HG03342 (cell line): ENCODE measurements at regions not wholly inside any gene's neighbourhood (a gene's known extent, or its start where the extent isn't known, plus 50 kb on each side); places are given as distances from the start of the nearest gene placed in this dataset.

Source experiments
- ATAC-seq: cut with Tn5 transposase; IDR thresholded peaks from one replicate; pipeline ENCODE4 v1.9.1; 2021; ENCODE audit warnings: mild to moderate bottlenecking, moderate library complexity; ENCODE audit not compliant: unreplicated experiment

- ATAC-seq = peak; percentile 81
Observed at GRCh38 chr12:92034858-92035401, 110.7 kb downstream of the BTG1 start.

GRCh38 chr12:92034083-92034482 lies 111.6 kb downstream of the BTG1 start:
- ATAC-seq = no peak

GRCh38 chr12:92032965-92033364 lies 112.7 kb downstream of the BTG1 start:
- no peak for ATAC-seq

- ATAC-seq = no peak
Observed at GRCh38 chr12:92032101-92032500, 113.5 kb downstream of the BTG1 start.

- peak; percentile 66 for ATAC-seq
Observed at GRCh38 chr12:92030618-92031017, 115.0 kb downstream of the BTG1 start.

- no peak for ATAC-seq
Observed at GRCh38 chr12:92029902-92030586, 115.6 kb downstream of the BTG1 start.

GRCh38 chr12:92029136-92029535 lies 116.5 kb downstream of the BTG1 start:
- no peak for ATAC-seq

GRCh38 chr12:92028441-92028709 lies 117.3 kb downstream of the BTG1 start:
- ATAC-seq = no peak

- no peak for ATAC-seq
Observed at GRCh38 chr12:92027701-92028440, 117.8 kb downstream of the BTG1 start.

GRCh38 chr12:92027243-92027642 lies 118.4 kb downstream of the BTG1 start:
- ATAC-seq = no peak

- ATAC-seq = no peak
Observed at GRCh38 chr12:92025462-92026207, 120.0 kb downstream of the BTG1 start.

GRCh38 chr12:92022093-92022492 lies 123.6 kb downstream of the BTG1 start:
- no peak for ATAC-seq

GRCh38 chr12:92021666-92022035 lies 124.0 kb downstream of the BTG1 start:
- no peak for ATAC-seq

- ATAC-seq = no peak
Observed at GRCh38 chr12:92020983-92021665, 124.5 kb downstream of the BTG1 start.

- ATAC-seq = no peak
Observed at GRCh38 chr12:92019491-92020277, 126.0 kb downstream of the BTG1 start.

GRCh38 chr12:92012691-92013090 lies 133.0 kb downstream of the BTG1 start:
- no peak for ATAC-seq

- no peak for ATAC-seq
Observed at GRCh38 chr12:92010853-92011701, 134.6 kb downstream of the BTG1 start.

GRCh38 chr12:92010368-92010767 lies 135.3 kb downstream of the BTG1 start:
- no peak for ATAC-seq

GRCh38 chr12:92008345-92008744 lies 137.3 kb downstream of the BTG1 start:
- ATAC-seq = no peak

- no peak for ATAC-seq
Observed at GRCh38 chr12:92007787-92008186, 137.9 kb downstream of the BTG1 start.
